ENCODE measurements at regions not wholly inside any gene's neighbourhood (a gene's known extent, or its start where the extent isn't known, plus 50 kb on each side); places are given as distances from the start of the nearest gene placed in this dataset.

GRCh38 chr20:12913781-12914443, 94.9 kb upstream of the SPTLC3 start:
- no peak for DNase-seq
- Histone ChIP-seq H3K4me1 (ENCODE audit: control insufficient read depth in 2 of 2, insufficient read depth in 2 of 2, low read length in 2 of 2) (no peaks in the 10 kb centered on the region), H2AFZ (ENCODE audit: insufficient read depth, low read depth, low read length, poor library complexity, severe bottlenecking) (no peak overlapping the region), H3K4me2 (replicated peaks; ENCODE audit: low read depth, low read length, poor library complexity, severe bottlenecking) (no peak overlapping the region), H3K27ac (ENCODE audit: low read length in 2 of 2) (no peak overlapping the region), H3K9ac (ENCODE audit: low read length) (no peak overlapping the region), H3K4me3 (ENCODE audit: control extremely low read depth in 1 of 5, extremely low read depth in 1 of 5, insufficient read depth in 1 of 5, low read depth in 2 of 5, low read length in 4 of 5) (no peak overlapping the region), H4K20me1 (ENCODE audit: control insufficient read depth, insufficient read depth, low read length, poor library complexity, severe bottlenecking) (no peaks in the 10 kb centered on the region), H3K36me3 (replicated peaks in 1 of 2; ENCODE audit: control extremely low read depth in 1 of 2, control insufficient read depth in 1 of 2, extremely low read depth in 1 of 2, insufficient read depth in 2 of 2, low read length in 1 of 2) (no peaks in the 10 kb centered on the region), H3K79me2 (ENCODE audit: control insufficient read depth, insufficient read depth, low read length) (no peaks in the 10 kb centered on the region), H3K27me3 (replicated peaks in 1 of 4; ENCODE audit: control extremely low read depth in 1 of 4, control insufficient read depth in 3 of 4, insufficient read depth in 4 of 4, low read length in 3 of 4) (no peaks in the 10 kb centered on the region), H3K9me3 (ENCODE audit: control extremely low read depth in 1 of 3, control insufficient read depth in 2 of 3, insufficient read depth in 1 of 3, low read length in 2 of 3) (no peaks in the 10 kb centered on the region)
- ChIA-PET POLR2A (no interaction called here), CTCF (no interaction called here)
- no peak for TF ChIP-seq EZH2 (IDR thresholded peaks at IDR 0.05; ENCODE audit: borderline replicate concordance, insufficient read depth, low read depth, low read length, poor library complexity, severe bottlenecking)
- TF ChIP-seq, protein P1, sequence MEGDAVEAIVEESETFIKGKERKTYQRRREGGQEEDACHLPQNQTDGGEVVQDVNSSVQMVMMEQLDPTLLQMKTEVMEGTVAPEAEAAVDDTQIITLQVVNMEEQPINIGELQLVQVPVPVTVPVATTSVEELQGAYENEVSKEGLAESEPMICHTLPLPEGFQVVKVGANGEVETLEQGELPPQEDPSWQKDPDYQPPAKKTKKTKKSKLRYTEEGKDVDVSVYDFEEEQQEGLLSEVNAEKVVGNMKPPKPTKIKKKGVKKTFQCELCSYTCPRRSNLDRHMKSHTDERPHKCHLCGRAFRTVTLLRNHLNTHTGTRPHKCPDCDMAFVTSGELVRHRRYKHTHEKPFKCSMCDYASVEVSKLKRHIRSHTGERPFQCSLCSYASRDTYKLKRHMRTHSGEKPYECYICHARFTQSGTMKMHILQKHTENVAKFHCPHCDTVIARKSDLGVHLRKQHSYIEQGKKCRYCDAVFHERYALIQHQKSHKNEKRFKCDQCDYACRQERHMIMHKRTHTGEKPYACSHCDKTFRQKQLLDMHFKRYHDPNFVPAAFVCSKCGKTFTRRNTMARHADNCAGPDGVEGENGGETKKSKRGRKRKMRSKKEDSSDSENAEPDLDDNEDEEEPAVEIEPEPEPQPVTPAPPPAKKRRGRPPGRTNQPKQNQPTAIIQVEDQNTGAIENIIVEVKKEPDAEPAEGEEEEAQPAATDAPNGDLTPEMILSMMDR (IDR thresholded peaks at IDR 0.05) = no peak
- Mint-ChIP-seq H3K27ac (no peak overlapping the region), H3K4me1 (no peaks in the 10 kb centered on the region), H3K4me3 (no peak overlapping the region), H3K27me3 (no peaks in the 10 kb centered on the region), H3K9me3 (ENCODE audit: insufficient read depth) (no peaks in the 10 kb centered on the region)
- no peak for ATAC-seq (ENCODE audit: low read depth)
- intact Hi-C loops (cut with micrococcal nuclease) = no loop called here
- no CpG with 5 or more reads among the region's 2 CpGs for whole genome bisulfite sequencing (ENCODE audit: insufficient coverage)

DNA sequence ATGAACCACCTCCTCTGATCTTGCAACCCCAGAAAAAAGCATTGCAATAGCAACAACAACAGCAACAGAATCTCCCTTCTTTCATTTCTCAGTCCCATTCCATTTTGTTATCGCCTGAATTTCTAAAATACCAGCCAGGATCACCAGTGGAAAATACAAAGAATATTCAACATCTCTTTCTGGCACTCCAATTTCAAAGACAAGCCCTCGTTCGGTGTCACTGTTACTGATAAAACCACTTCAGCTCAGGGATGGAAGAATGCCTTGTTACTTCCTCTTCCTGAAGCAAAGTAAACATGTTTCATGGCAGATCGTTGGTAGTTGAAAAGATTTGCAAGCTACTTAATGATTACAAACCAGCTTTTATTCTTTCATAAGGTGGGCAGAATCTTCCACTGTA, 94.0 kb upstream of the SPTLC3 start:
- CTCF ChIA-PET = no interaction called here
- intact Hi-C loops (cut with micrococcal nuclease) = no loop called here
- no peak overlapping the region for H2AFZ ChIP-seq (ENCODE audit: insufficient read depth, low read depth, low read length, poor library complexity, severe bottlenecking)

More for the DNA sequence above, 94.0 kb upstream of the SPTLC3 start:
- Histone ChIP-seq H3K36me3 (replicated peaks in 1 of 2; ENCODE audit: control extremely low read depth in 1 of 2, control insufficient read depth in 1 of 2, extremely low read depth in 1 of 2, insufficient read depth in 2 of 2, low read length in 1 of 2) (no peaks in the 10 kb centered on the region), H3K4me1 (ENCODE audit: control insufficient read depth in 2 of 2, insufficient read depth in 2 of 2, low read length in 2 of 2) (no peaks in the 10 kb centered on the region), H3K79me2 (ENCODE audit: control insufficient read depth, insufficient read depth, low read length) (no peaks in the 10 kb centered on the region), H4K20me1 (ENCODE audit: control insufficient read depth, insufficient read depth, low read length, poor library complexity, severe bottlenecking) (no peaks in the 10 kb centered on the region), H3K27ac (ENCODE audit: low read length in 2 of 2) (no peak overlapping the region), H3K9me3 (ENCODE audit: control extremely low read depth in 1 of 3, control insufficient read depth in 2 of 3, insufficient read depth in 1 of 3, low read length in 2 of 3) (peaks cover 0 to under 1% (median 0%) of the 10 kb centered on the region in 3 donors), H3K9ac (ENCODE audit: low read length) (no peak overlapping the region), H3K4me3 (ENCODE audit: control extremely low read depth in 1 of 5, extremely low read depth in 1 of 5, insufficient read depth in 1 of 5, low read depth in 2 of 5, low read length in 4 of 5) (no peak overlapping the region), H3K4me2 (replicated peaks; ENCODE audit: low read depth, low read length, poor library complexity, severe bottlenecking) (no peak overlapping the region), H3K27me3 (replicated peaks in 1 of 4; ENCODE audit: control extremely low read depth in 1 of 4, control insufficient read depth in 3 of 4, insufficient read depth in 4 of 4, low read length in 3 of 4) (no peaks in the 10 kb centered on the region)
- H3K27me3 Mint-ChIP-seq = no peaks in the 10 kb centered on the region
- no peak for TF ChIP-seq EZH2 (IDR thresholded peaks at IDR 0.05; ENCODE audit: borderline replicate concordance, insufficient read depth, low read depth, low read length, poor library complexity, severe bottlenecking)
- 0% methylated on average over 1 of the region's 4 CpGs for WGBS (ENCODE audit: insufficient coverage)
- POLR2A ChIA-PET = no interaction called here
- DNase-seq (no peak), ATAC-seq (ENCODE audit: low read depth) (no peak)
- no peaks in the 10 kb centered on the region for H3K4me1 Mint-ChIP-seq
- no peaks in the 10 kb centered on the region for H3K9me3 Mint-ChIP-seq (ENCODE audit: insufficient read depth)
- no peak overlapping the region for H3K4me3 Mint-ChIP-seq
- H3K27ac Mint-ChIP-seq = no peak overlapping the region

Data from B cell (primary cell).